ACC112 (cell line): ENCODE measurements at regions not wholly inside any gene's neighbourhood (a gene's known extent, or its start where the extent isn't known, plus 50 kb on each side); places are given as distances from the start of the nearest gene placed in this dataset.

Experiments
- H2AFZ ChIP-seq: fragments of 200-600 bp; sonication (generic); one replicate; pipeline ENCODE4 v1.6.0; 2017; ENCODE audit warnings: antibody characterized with exemption, low read length; ENCODE audit not compliant: unreplicated experiment
- H3K27ac ChIP-seq: fragments of 200-600 bp; sonication (generic); 2 replicates; pipeline ENCODE4 v1.5.1; 2014; ENCODE audit warnings: low read depth, mild to moderate bottlenecking, antibody characterized with exemption, low read length, moderate library complexity
- H3K27me3 ChIP-seq: fragments of 200-600 bp; sonication (generic); 2 replicates; pipeline ENCODE4 v1.6.1; 2014; ENCODE audit warnings: mild to moderate bottlenecking, antibody characterized with exemption, low read length, moderate library complexity, mixed read lengths; ENCODE audit not compliant: insufficient read depth
- H3K36me3 ChIP-seq: fragments of 200-600 bp; sonication (generic); 2 replicates; pipeline ENCODE4 v1.6.1; 2016; ENCODE audit warnings: mild to moderate bottlenecking, antibody characterized with exemption, low read length, moderate library complexity, mixed read lengths; ENCODE audit not compliant: insufficient read depth
- H3K4me1 ChIP-seq: fragments of 200-600 bp; sonication (generic); one replicate; pipeline ENCODE4 v1.6.1; 2016; ENCODE audit warnings: low read length, mixed read lengths; ENCODE audit not compliant: insufficient read depth, unreplicated experiment, control insufficient read depth
- H3K4me3 ChIP-seq: fragments of 200-600 bp; sonication (generic); 2 replicates; pipeline ENCODE4 v1.5.1; 2014; ENCODE audit warnings: mild to moderate bottlenecking, low read depth, low read length
- H3K79me2 ChIP-seq: fragments of 200-600 bp; sonication (generic); one replicate; pipeline ENCODE4 v1.6.0; 2016; ENCODE audit warnings: low read length; ENCODE audit not compliant: control insufficient read depth, unreplicated experiment, insufficient read depth

DNA sequence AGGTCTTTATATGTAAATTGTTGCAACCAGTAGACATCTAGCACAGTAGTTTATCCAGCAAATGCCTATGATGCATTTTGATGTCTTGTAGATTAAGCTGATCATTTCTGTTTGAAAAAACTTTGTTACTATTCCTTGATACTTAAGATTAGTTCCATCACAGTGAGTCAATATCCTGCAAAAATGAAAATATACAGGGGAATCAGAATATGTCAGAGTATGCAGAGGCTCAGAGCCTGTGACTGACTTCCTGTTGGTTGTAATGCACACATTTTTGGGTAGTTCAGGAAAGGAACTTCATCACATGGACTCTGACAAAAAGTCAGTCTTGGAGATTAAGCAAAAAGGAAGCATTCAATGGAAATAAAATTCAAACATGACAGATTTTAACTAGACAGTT is 815.5 kb downstream of the FAT4 start:
- Histone ChIP-seq H3K27me3 (no peaks in the 10 kb centered on the region), H3K36me3 (no peaks in the 10 kb centered on the region)

DNA sequence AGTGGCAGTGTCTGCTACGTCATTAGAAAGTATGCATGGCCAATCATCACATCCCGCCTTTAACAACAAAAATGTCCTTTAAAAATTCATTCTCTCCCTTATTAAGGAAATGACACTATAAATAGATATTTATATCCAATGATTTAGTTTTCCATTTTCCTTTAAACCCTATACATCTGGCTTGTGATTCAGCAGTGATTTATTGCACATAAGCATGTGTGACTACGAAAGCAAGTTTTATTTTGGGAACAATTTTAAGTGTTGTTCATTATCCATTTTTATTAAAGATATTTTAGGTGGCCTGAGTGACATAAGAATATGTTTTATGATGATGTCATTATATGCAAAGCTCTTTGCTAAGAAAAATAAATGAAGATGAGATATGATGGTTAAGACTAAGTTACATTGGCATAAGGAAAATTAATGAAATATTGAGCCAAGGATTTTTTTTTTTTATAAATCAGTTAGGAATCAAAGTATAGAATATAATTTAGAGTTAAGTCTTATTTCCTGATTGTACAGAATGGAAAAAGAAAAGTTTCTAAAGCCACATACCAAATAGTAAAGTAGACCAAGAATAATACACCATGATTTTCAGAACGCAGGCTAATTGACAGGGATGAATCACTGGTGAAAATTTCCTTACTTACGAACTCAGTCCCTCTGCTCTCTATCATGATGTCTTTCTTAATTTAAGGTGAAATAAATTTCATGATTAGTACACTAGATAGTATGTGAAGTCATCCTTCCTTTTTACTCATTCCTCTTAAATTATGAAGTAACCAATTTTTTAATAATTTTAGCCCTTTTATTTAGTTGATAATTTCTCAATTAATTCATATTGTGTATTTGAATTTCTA is 822.4 kb downstream of the FAT4 start:
- no peak overlapping the region for H3K27ac ChIP-seq
- no peaks in the 10 kb centered on the region for H3K4me1 ChIP-seq
- peaks cover 2% of the 10 kb centered on the region; the same call in 1 of the 2 replicates for H3K36me3 ChIP-seq
- H2AFZ ChIP-seq, result no peak overlapping the region
- H3K4me3 ChIP-seq, result no peak overlapping the region
- H3K27me3 ChIP-seq, result no peaks in the 10 kb centered on the region
- no peaks in the 10 kb centered on the region for H3K79me2 ChIP-seq

More for the DNA sequence above, 815.5 kb downstream of the FAT4 start:
- no peak overlapping the region for H3K27ac ChIP-seq
- H2AFZ ChIP-seq, result no peak overlapping the region
- no peaks in the 10 kb centered on the region for H3K4me1 ChIP-seq
- H3K4me3 ChIP-seq, result no peak overlapping the region
- H3K79me2 ChIP-seq, result no peaks in the 10 kb centered on the region

DNA sequence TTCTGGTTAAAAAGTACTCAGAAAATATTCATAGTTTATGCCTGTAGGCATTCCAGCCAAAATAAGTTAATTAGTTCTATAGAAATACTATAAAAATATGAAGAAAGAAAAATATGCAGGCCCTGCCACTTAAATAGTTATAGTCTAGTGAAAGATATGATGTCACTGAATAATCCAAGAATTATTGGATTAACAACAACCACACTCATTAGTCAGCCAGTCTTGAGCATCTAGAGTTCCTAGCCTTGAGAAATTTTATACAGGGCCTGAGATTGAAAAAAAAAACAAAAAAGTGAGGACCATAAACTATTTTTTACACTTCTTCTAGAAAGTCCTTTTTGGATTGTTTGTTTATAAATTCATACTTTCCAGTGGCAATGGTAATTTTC is 823.0 kb downstream of the FAT4 start:
- Histone ChIP-seq H3K27ac (no peak overlapping the region), H3K79me2 (no peaks in the 10 kb centered on the region), H3K36me3 (peaks cover 2% of the 10 kb centered on the region; the same call in 1 of the 2 replicates), H3K4me3 (no peak overlapping the region), H3K4me1 (no peaks in the 10 kb centered on the region), H3K27me3 (no peaks in the 10 kb centered on the region), H2AFZ (no peak overlapping the region)

DNA sequence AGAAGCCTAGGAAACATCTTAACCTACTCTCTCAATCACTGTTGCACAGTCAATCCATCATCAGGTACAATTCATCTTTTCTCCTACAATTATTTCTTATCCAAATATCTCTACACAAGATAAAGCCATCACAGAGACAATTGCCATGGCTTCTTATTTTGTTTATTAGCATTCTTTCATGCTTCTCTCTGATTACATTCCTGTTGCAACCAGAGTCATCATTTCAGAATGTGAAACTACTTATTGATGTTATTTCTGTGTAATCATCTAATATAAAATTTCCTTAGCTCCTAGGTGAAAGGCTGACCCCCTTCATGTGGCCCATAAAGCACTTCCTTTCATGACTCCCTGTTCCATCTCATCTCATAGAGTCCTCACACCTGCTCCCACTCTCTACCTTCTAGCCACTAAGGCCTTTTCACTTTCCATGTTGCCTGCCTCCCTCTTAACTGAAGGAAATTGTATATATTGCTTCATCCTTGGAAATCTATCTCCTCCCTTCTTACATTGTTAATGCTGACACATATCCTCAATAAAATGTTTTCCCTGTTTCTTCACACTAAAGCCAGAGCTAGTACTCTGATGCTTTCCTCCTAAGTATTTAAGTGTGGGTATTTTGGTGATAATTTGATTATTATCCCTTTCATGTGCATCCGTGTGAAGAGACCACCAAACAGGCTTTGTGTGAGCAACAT is 829.9 kb downstream of the FAT4 start:
- Histone ChIP-seq H3K4me3 (no peak overlapping the region), H3K36me3 (no peaks in the 10 kb centered on the region), H3K79me2 (no peaks in the 10 kb centered on the region), H2AFZ (no peak overlapping the region), H3K27ac (no peak overlapping the region), H3K4me1 (no peaks in the 10 kb centered on the region), H3K27me3 (no peaks in the 10 kb centered on the region)

DNA sequence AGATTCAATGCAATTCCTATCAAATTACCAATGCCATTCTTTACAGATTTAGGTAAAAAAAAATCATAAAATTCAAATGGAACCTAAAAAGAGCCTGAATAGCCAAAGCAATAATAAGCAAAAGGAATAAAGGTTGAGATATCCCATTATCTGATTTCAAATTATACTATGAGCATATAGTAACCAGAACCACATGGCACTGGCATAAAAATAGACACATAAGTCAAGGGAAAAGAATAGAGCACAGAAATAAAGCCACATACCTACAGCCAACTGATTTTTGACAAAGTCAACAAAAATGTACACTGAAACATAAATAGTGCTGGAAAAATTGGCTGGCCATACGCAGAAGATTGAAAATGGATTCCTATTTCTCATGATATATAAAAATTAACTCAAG is 853.7 kb downstream of the FAT4 start:
- Histone ChIP-seq H2AFZ (peak overlapping the region; percentile 67), H3K79me2 (no peaks in the 10 kb centered on the region), H3K36me3 (no peaks in the 10 kb centered on the region), H3K4me1 (peaks cover 4% of the 10 kb centered on the region), H3K4me3 (no peak overlapping the region), H3K27ac (no peak overlapping the region), H3K27me3 (no peaks in the 10 kb centered on the region)

DNA sequence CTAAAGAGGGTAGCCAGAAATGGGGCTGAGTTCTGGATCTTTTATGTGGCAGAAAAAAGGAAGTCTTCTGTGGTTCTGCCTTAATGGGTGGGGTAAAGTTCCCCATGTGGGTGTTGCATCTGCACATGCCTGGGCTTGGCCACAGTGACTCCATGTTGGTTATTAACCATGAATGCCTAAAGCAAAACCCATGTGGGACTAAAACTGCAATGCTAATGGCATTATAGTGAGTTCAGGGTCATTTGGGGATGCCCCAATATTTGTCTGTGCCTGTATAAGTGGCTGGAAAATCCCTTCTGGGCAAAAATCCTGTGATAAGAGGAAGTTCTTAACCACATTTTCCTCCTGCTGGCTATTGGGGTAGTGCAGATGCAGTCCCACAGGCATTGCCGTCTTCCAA is 857.4 kb downstream of the FAT4 start:
- Histone ChIP-seq H3K79me2 (no peaks in the 10 kb centered on the region), H2AFZ (no peak overlapping the region)

DNA sequence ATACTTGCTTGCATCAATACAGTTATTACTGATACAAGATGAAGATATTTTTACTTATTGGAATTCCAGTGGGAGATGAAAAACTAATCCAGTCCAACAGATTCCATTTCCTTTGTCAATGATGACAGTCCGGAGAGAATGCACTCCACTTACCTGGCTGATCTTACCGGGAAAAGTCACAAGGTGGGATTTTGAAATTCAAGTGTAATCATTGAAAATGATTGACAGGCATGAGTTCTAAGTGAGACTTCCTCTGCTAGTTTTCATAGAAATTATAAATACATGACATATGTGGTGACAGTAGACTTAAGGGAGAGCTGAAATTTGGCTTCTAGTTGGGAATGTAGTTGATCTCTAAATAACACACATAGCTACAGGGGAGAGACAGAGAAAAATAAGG is 859.9 kb downstream of the FAT4 start:
- no peaks in the 10 kb centered on the region for H3K4me1 ChIP-seq
- no peak overlapping the region for H2AFZ ChIP-seq
- H3K79me2 ChIP-seq, result no peaks in the 10 kb centered on the region
- H3K4me3 ChIP-seq, result no peak overlapping the region
- H3K27ac ChIP-seq, result no peak overlapping the region
- no peaks in the 10 kb centered on the region for H3K36me3 ChIP-seq
- H3K27me3 ChIP-seq, result no peaks in the 10 kb centered on the region

More for the DNA sequence above, 857.4 kb downstream of the FAT4 start:
- Histone ChIP-seq H3K36me3 (no peaks in the 10 kb centered on the region), H3K4me1 (peaks cover 4% of the 10 kb centered on the region), H3K27me3 (no peaks in the 10 kb centered on the region), H3K4me3 (no peak overlapping the region), H3K27ac (no peak overlapping the region)

DNA sequence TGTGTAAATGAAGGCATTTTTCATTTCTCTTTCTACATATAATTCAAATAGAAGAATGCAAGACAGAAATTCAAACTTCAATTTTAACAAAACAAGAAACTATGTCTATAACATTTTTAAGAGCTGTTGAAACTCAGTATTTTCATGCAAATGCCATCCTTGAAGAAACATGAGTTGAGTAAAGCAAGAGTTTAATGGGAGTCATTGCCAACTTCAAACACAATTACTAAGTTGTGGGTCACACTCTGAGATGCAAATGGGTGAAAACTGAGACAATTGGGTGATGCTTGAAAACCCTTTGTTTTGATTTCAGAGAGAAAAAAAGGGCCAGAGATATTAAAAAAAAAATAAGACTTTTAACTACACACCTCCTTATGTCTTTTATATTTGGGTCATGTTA is 865.9 kb downstream of the FAT4 start:
- Histone ChIP-seq H2AFZ (no peak overlapping the region), H3K27ac (no peak overlapping the region), H3K36me3 (no peaks in the 10 kb centered on the region), H3K4me3 (no peak overlapping the region), H3K27me3 (no peaks in the 10 kb centered on the region), H3K4me1 (no peaks in the 10 kb centered on the region), H3K79me2 (no peaks in the 10 kb centered on the region)

DNA sequence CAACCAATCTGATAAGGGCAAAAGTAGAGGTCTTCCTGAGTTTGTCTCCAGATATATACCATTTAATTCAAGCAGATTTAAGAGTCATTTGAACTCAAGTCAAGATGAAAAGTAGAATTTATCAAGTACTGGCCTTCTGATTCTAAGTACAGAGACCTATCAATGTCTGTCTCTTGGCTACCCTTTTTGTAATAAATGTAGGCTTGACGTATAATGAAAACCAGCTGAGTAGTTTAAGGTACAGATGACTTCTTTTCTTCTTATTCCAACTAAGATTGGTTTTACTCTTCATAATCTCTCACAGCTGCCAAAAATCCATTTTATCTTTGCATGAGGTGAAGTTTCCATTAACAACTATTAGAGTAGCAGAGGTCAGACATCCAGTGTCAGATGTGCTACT is 867.6 kb downstream of the FAT4 start:
- H3K27me3 ChIP-seq, result no peaks in the 10 kb centered on the region

DNA sequence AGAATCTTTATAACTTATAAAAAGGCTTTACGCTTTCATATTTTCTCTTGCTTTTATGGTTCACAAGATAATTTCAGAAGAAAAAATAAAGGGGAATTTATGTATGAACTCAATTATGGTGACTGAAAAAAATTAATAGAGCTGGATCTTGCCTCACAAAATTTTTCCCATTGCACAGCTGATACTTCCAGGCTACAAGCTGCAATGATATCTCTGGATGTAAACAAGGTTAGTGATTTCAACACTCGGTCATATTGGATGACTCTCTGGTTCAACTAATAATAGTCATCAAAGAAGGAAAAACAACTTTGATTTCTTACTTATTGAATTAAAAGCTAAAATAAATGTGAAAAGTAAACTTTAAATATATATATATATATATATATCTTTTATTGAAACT is 868.0 kb downstream of the FAT4 start:
- no peak overlapping the region for H3K4me3 ChIP-seq
- H3K79me2 ChIP-seq, result no peaks in the 10 kb centered on the region
- H3K27ac ChIP-seq, result no peak overlapping the region
- H3K36me3 ChIP-seq, result no peaks in the 10 kb centered on the region
- H2AFZ ChIP-seq, result no peak overlapping the region
- H3K4me1 ChIP-seq, result no peaks in the 10 kb centered on the region
- H3K27me3 ChIP-seq, result no peaks in the 10 kb centered on the region

More for the DNA sequence above, 867.6 kb downstream of the FAT4 start:
- Histone ChIP-seq H3K4me3 (no peak overlapping the region), H2AFZ (no peak overlapping the region), H3K36me3 (no peaks in the 10 kb centered on the region), H3K79me2 (no peaks in the 10 kb centered on the region), H3K27ac (no peak overlapping the region), H3K4me1 (no peaks in the 10 kb centered on the region)

DNA sequence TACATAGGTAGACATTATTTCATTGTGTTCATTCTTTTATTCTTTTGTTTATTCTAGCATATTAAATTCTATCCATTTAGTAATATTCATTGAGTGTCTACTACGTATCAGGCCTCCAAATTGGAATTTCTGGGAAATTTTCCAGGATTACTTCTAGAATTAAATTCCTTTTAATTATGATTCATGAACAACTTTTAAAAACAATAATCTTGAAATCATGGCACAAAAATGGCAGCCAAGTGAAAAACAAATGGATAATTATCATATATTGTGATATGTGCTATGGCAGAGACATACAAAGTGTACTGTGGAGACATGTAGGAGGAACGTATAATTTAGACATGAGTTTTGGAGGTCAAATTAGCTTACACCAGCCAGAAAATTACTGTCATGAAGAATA is 868.5 kb downstream of the FAT4 start:
- Histone ChIP-seq H2AFZ (peak overlapping the region; percentile 38), H3K27ac (no peak overlapping the region), H3K36me3 (no peaks in the 10 kb centered on the region), H3K27me3 (no peaks in the 10 kb centered on the region), H3K4me3 (no peak overlapping the region), H3K79me2 (no peaks in the 10 kb centered on the region), H3K4me1 (no peaks in the 10 kb centered on the region)
